ENCODE measurements at regions not wholly inside any gene's neighbourhood (a gene's known extent, or its start where the extent isn't known, plus 50 kb on each side); places are given as distances from the start of the nearest gene placed in this dataset.

- no peak for DNase-seq
These were observed 219.9 kb downstream of the SPRY2 start for GRCh38 chr13:80121038-80121437.

GRCh38 chr13:80118506-80118905, 222.4 kb downstream of the SPRY2 start:
- no peak for DNase-seq

- DNase-seq = no peak
These were observed 222.8 kb downstream of the SPRY2 start for GRCh38 chr13:80118099-80118498.

GRCh38 chr13:80117515-80117914, 223.4 kb downstream of the SPRY2 start:
- DNase-seq = no peak

- no peak for DNase-seq
These were observed 224.8 kb downstream of the SPRY2 start for GRCh38 chr13:80116107-80116506.

GRCh38 chr13:80115616-80116015, 225.3 kb downstream of the SPRY2 start:
- no peak for DNase-seq

GRCh38 chr13:80113714-80114454, 227.0 kb downstream of the SPRY2 start:
- no peak for DNase-seq

- DNase-seq = no peak
These were observed 231.6 kb downstream of the SPRY2 start for GRCh38 chr13:80109303-80109702.

- DNase-seq = no peak
These were observed 235.6 kb downstream of the SPRY2 start for GRCh38 chr13:80105350-80105749.

GRCh38 chr13:80101040-80101439, 239.9 kb downstream of the SPRY2 start:
- no peak for DNase-seq

- no peak for DNase-seq
These were observed 240.3 kb downstream of the SPRY2 start for GRCh38 chr13:80100636-80101035.

- DNase-seq = no peak
These were observed 243.4 kb downstream of the SPRY2 start for GRCh38 chr13:80097561-80097960.

GRCh38 chr13:80096383-80096782, 244.5 kb downstream of the SPRY2 start:
- no peak for DNase-seq

- no peak for DNase-seq
These were observed 246.4 kb downstream of the SPRY2 start for GRCh38 chr13:80094526-80094925.

GRCh38 chr13:80093888-80094287, 247.0 kb downstream of the SPRY2 start:
- DNase-seq = no peak

GRCh38 chr13:80086304-80086721, 254.6 kb downstream of the SPRY2 start:
- no peak for DNase-seq

GRCh38 chr13:80083853-80084676, 256.9 kb downstream of the SPRY2 start:
- no peak for DNase-seq

GRCh38 chr13:80083081-80083852, 257.7 kb downstream of the SPRY2 start:
- DNase-seq = no peak

- no peak for DNase-seq
These were observed 258.4 kb downstream of the SPRY2 start for GRCh38 chr13:80082396-80083080.

GRCh38 chr13:80074811-80075210, 266.1 kb downstream of the SPRY2 start:
- no peak for DNase-seq

- DNase-seq = no peak
These were observed 266.7 kb downstream of the SPRY2 start for GRCh38 chr13:80074143-80074752.

- no peak for DNase-seq
These were observed 268.7 kb downstream of the SPRY2 start for GRCh38 chr13:80072231-80072630.

All from stimulated activated naive CD4-positive, alpha-beta T cell treated with Interleukin-2 at 50 U/mL for 16 hours (primary cell).